ENCODE measurements at regions not wholly inside any gene's neighbourhood (a gene's known extent, or its start where the extent isn't known, plus 50 kb on each side); places are given as distances from the start of the nearest gene placed in this dataset.

- Histone ChIP-seq H3K9me3 (ENCODE audit: low read depth) (no peaks in the 10 kb centered on the region), H3K4me3 (no peak overlapping the region), H3K27me3 (no peaks in the 10 kb centered on the region), H3K27ac (no peak overlapping the region), H3K36me3 (no peaks in the 10 kb centered on the region), H3K4me1 (ENCODE audit: low read depth) (peaks cover 19% of the 10 kb centered on the region)
- TF ChIP-seq CTCF (IDR thresholded peaks at IDR 0.05; ENCODE audit: low read depth, low read length), result no peak
- DNase-seq (ENCODE audit: low read depth in 1 of 2, low spot score in 1 of 2), result no peak
These were observed 568.2 kb downstream of the TUSC7 start for GRCh38 chr3:117277816-117278215.

GRCh38 chr3:117278424-117279190, 569.0 kb downstream of the TUSC7 start:
- H3K4me3 ChIP-seq, result no peak overlapping the region
- H3K9me3 ChIP-seq (ENCODE audit: low read depth), result no peaks in the 10 kb centered on the region
- H3K4me1 ChIP-seq (ENCODE audit: low read depth), result peaks cover 12% of the 10 kb centered on the region
- no peaks in the 10 kb centered on the region for H3K27me3 ChIP-seq
- no peak for TF ChIP-seq CTCF (IDR thresholded peaks at IDR 0.05; ENCODE audit: low read depth, low read length)
- DNase-seq (ENCODE audit: low read depth in 1 of 2, low spot score in 1 of 2), result peak in 1 of 2 donors; percentile 2
- no peaks in the 10 kb centered on the region for H3K36me3 ChIP-seq
- H3K27ac ChIP-seq, result no peak overlapping the region

GRCh38 chr3:117281371-117281770, 571.8 kb downstream of the TUSC7 start:
- H3K36me3 ChIP-seq, result no peaks in the 10 kb centered on the region
- TF ChIP-seq CTCF (IDR thresholded peaks at IDR 0.05; ENCODE audit: low read depth, low read length), result no peak
- H3K27me3 ChIP-seq, result no peaks in the 10 kb centered on the region
- no peak overlapping the region for H3K4me3 ChIP-seq
- peaks cover 11% of the 10 kb centered on the region for H3K4me1 ChIP-seq (ENCODE audit: low read depth)
- H3K27ac ChIP-seq, result no peak overlapping the region
- H3K9me3 ChIP-seq (ENCODE audit: low read depth), result no peaks in the 10 kb centered on the region
- no peak for DNase-seq (ENCODE audit: low read depth in 1 of 2, low spot score in 1 of 2)

- H3K27ac ChIP-seq, result no peak overlapping the region
- H3K4me3 ChIP-seq, result no peak overlapping the region
- H3K36me3 ChIP-seq, result no peaks in the 10 kb centered on the region
- peaks cover 8% of the 10 kb centered on the region for H3K4me1 ChIP-seq (ENCODE audit: low read depth)
- H3K27me3 ChIP-seq, result no peaks in the 10 kb centered on the region
- DNase-seq (ENCODE audit: low read depth in 1 of 2, low spot score in 1 of 2), result no peak
- TF ChIP-seq CTCF (IDR thresholded peaks at IDR 0.05; ENCODE audit: low read depth, low read length), result no peak
- H3K9me3 ChIP-seq (ENCODE audit: low read depth), result no peaks in the 10 kb centered on the region
These were observed 573.0 kb downstream of the TUSC7 start for GRCh38 chr3:117282566-117282965.

GRCh38 chr3:117285737-117286136, 576.2 kb downstream of the TUSC7 start:
- H3K27me3 ChIP-seq, result no peaks in the 10 kb centered on the region
- H3K4me3 ChIP-seq, result no peak overlapping the region
- H3K9me3 ChIP-seq (ENCODE audit: low read depth), result no peaks in the 10 kb centered on the region
- no peaks in the 10 kb centered on the region for H3K36me3 ChIP-seq
- TF ChIP-seq CTCF (IDR thresholded peaks at IDR 0.05; ENCODE audit: low read depth, low read length), result no peak
- DNase-seq (ENCODE audit: low read depth in 1 of 2, low spot score in 1 of 2), result no peak
- H3K4me1 ChIP-seq (ENCODE audit: low read depth), result no peaks in the 10 kb centered on the region
- H3K27ac ChIP-seq, result no peak overlapping the region

Measured in cardiac muscle cell (in vitro differentiated cells and primary cell).